Peyer's patch (tissue), 4 donors: ENCODE measurements at regions not wholly inside any gene's neighbourhood (a gene's known extent, or its start where the extent isn't known, plus 50 kb on each side); places are given as distances from the start of the nearest gene placed in this dataset.

Experiments
- DNase-seq, 3 donors: peaks; one replicate each; pipeline ENCODE4 v3.0.0-alpha.2; 2017 to 2019
- H3K27ac ChIP-seq, 4 donors: fragments of 200-600 bp; sonication (generic); one replicate each; pipeline ENCODE4 v1.5.1; 2016 to 2019
- H3K27me3 ChIP-seq, 2 donors: fragments of 200-600 bp; sonication (generic); one replicate each; pipeline ENCODE4 v1.5.1; 2019
- H3K36me3 ChIP-seq, 3 donors: fragments of 200-600 bp; sonication (generic); one replicate each; pipeline ENCODE4 v1.5.1; 2016 to 2019
- H3K4me1 ChIP-seq, 4 donors: fragments of 200-600 bp; sonication (generic); one replicate each; pipeline ENCODE4 v1.5.1; 2016 to 2019
- H3K4me3 ChIP-seq, 4 donors: fragments of 200-600 bp; sonication (generic); 1 replicate in 3 of 4; 2 replicates in 1 of 4; pipeline ENCODE4 v1.5.1; 2016 to 2019; ENCODE audit warnings: mild to moderate bottlenecking in 1 of 4
- H3K9me3 ChIP-seq, 4 donors: fragments of 200-600 bp; sonication (generic); one replicate each; pipeline ENCODE4 v1.5.1; 2016 to 2019; ENCODE audit warnings: mild to moderate bottlenecking in 1 of 4
- CTCF ChIP-seq, 6 experiments: fragments of 450-650 bp in 4 of 6; fragments of 200-600 bp in 2 of 6; sonication (generic) in 1 of 6; IDR thresholded peaks; one replicate each; pipeline ENCODE4 v1.5.1; 2017 to 2019; ENCODE audit warnings: antibody characterized with exemption in 6 of 6, mild to moderate bottlenecking in 3 of 6, moderate library complexity in 1 of 6
- POLR2A ChIP-seq, 2 donors: fragments of 450-650 bp; IDR thresholded peaks; one replicate each; pipeline ENCODE4 v1.5.1; 2017; ENCODE audit warnings: antibody characterized with exemption in 2 of 2, mild to moderate bottlenecking in 2 of 2, moderate library complexity in 2 of 2

GRCh38 chr4:96094183-96094582 is 254.3 kb downstream of the PDHA2 start:
- TF ChIP-seq POLR2A (IDR thresholded peaks at IDR 0.05) (no peak), CTCF (IDR thresholded peaks at IDR 0.05) (no peak)
- H3K27ac ChIP-seq: no peak overlapping the region
- no peaks in the 10 kb centered on the region for H3K4me1 ChIP-seq
- H3K9me3 ChIP-seq: no peaks in the 10 kb centered on the region
- no peaks in the 10 kb centered on the region for H3K27me3 ChIP-seq
- no peaks in the 10 kb centered on the region for H3K36me3 ChIP-seq
- DNase-seq: no peak
- H3K4me3 ChIP-seq: no peak overlapping the region

GRCh38 chr4:96097040-96097607 is 257.2 kb downstream of the PDHA2 start:
- Histone ChIP-seq H3K36me3 (no peaks in the 10 kb centered on the region), H3K27ac (no peak overlapping the region), H3K4me1 (no peaks in the 10 kb centered on the region), H3K4me3 (no peak overlapping the region), H3K27me3 (no peaks in the 10 kb centered on the region), H3K9me3 (no peaks in the 10 kb centered on the region)
- DNase-seq: no peak
- TF ChIP-seq POLR2A (IDR thresholded peaks at IDR 0.05) (no peak), CTCF (IDR thresholded peaks at IDR 0.05) (no peak)

GRCh38 chr4:96097693-96098092 is 257.8 kb downstream of the PDHA2 start:
- Histone ChIP-seq H3K27ac (no peak overlapping the region), H3K27me3 (no peaks in the 10 kb centered on the region), H3K36me3 (no peaks in the 10 kb centered on the region), H3K9me3 (no peaks in the 10 kb centered on the region), H3K4me3 (no peak overlapping the region), H3K4me1 (no peaks in the 10 kb centered on the region)
- TF ChIP-seq POLR2A (IDR thresholded peaks at IDR 0.05) (no peak), CTCF (IDR thresholded peaks at IDR 0.05) (no peak)
- no peak for DNase-seq

- TF ChIP-seq POLR2A (IDR thresholded peaks at IDR 0.05): no peak
These were observed 259.1 kb downstream of the PDHA2 start for GRCh38 chr4:96099031-96099430.

GRCh38 chr4:96102541-96103026 is 262.7 kb downstream of the PDHA2 start:
- H3K36me3 ChIP-seq: no peaks in the 10 kb centered on the region
- no peak overlapping the region for H3K27ac ChIP-seq

More at GRCh38 chr4:96099031-96099430, 259.1 kb downstream of the PDHA2 start:
- Histone ChIP-seq H3K36me3 (no peaks in the 10 kb centered on the region), H3K27me3 (no peaks in the 10 kb centered on the region), H3K4me3 (no peak overlapping the region), H3K4me1 (no peaks in the 10 kb centered on the region), H3K27ac (no peak overlapping the region), H3K9me3 (no peaks in the 10 kb centered on the region)
- DNase-seq: no peak

GRCh38 chr4:96103086-96103485 is 263.2 kb downstream of the PDHA2 start:
- DNase-seq: no peak
- no peak overlapping the region for H3K27ac ChIP-seq
- no peaks in the 10 kb centered on the region for H3K9me3 ChIP-seq
- H3K4me1 ChIP-seq: no peaks in the 10 kb centered on the region
- no peak overlapping the region for H3K4me3 ChIP-seq
- TF ChIP-seq POLR2A (IDR thresholded peaks at IDR 0.05): no peak
- no peak for TF ChIP-seq CTCF (IDR thresholded peaks at IDR 0.05)
- no peaks in the 10 kb centered on the region for H3K36me3 ChIP-seq
- H3K27me3 ChIP-seq: no peaks in the 10 kb centered on the region

More at GRCh38 chr4:96102541-96103026, 262.7 kb downstream of the PDHA2 start:
- Histone ChIP-seq H3K9me3 (no peaks in the 10 kb centered on the region), H3K4me3 (no peak overlapping the region), H3K27me3 (no peaks in the 10 kb centered on the region), H3K4me1 (no peaks in the 10 kb centered on the region)
- no peak for DNase-seq
- TF ChIP-seq CTCF (IDR thresholded peaks at IDR 0.05) (no peak), POLR2A (IDR thresholded peaks at IDR 0.05) (no peak)
